Suprapubic skin (tissue), 4 donors: ENCODE measurements at regions not wholly inside any gene's neighbourhood (a gene's known extent, or its start where the extent isn't known, plus 50 kb on each side); places are given as distances from the start of the nearest gene placed in this dataset.
"Not testable (repeated sequence)": the region's sequence is repeated elsewhere in the genome, so short reads cannot be mapped to it uniquely, and the experiment has no call there.

Experiments used
- DNase-seq, 2 donors: peaks; one replicate each; pipeline ENCODE4 v3.0.0-alpha.2; 2019; ENCODE audit warnings: low spot score in 2 of 2
- H3K27ac ChIP-seq: fragments of 200-600 bp; sonication (generic); one replicate; pipeline ENCODE4 v1.5.1; 2019
- H3K27me3 ChIP-seq: fragments of 200-600 bp; sonication (generic); one replicate; pipeline ENCODE4 v1.5.1; 2019
- H3K36me3 ChIP-seq: fragments of 200-600 bp; sonication (generic); one replicate; pipeline ENCODE4 v1.5.1; 2019
- H3K4me1 ChIP-seq: fragments of 200-600 bp; sonication (generic); one replicate; pipeline ENCODE4 v1.5.1; 2019
- H3K4me3 ChIP-seq: fragments of 200-600 bp; sonication (generic); one replicate; pipeline ENCODE4 v1.5.1; 2019; ENCODE audit warnings: mild to moderate bottlenecking
- H3K9me3 ChIP-seq: fragments of 200-600 bp; sonication (generic); one replicate; pipeline ENCODE4 v1.5.1; 2019
- CTCF ChIP-seq, 2 donors: fragments of 200-600 bp in 1 of 2; fragments of 450-650 bp in 1 of 2; sonication (generic) in 1 of 2; IDR thresholded peaks; one replicate each; pipeline ENCODE4 v1.5.1; 2016 to 2019; ENCODE audit warnings: antibody characterized with exemption in 2 of 2, mild to moderate bottlenecking in 1 of 2, moderate library complexity in 1 of 2
- EP300 ChIP-seq: sonication (generic); formaldehyde crosslinking; IDR thresholded peaks from one replicate; pipeline ENCODE4 v1.6.1; 2017; ENCODE audit warnings: antibody characterized with exemption
- POLR2A ChIP-seq, 2 donors: fragments of 450-650 bp; IDR thresholded peaks; one replicate each; pipeline ENCODE4 v1.6.1; 2017; ENCODE audit warnings: antibody characterized with exemption in 2 of 2, mild to moderate bottlenecking in 2 of 2, moderate library complexity in 2 of 2
- POLR2AphosphoS5 ChIP-seq, 3 donors: sonication (generic); formaldehyde crosslinking; IDR thresholded peaks; one replicate each; pipeline ENCODE4 v1.6.1; 2017; ENCODE audit warnings: antibody characterized with exemption in 3 of 3
- WGBS: methylation state at CpG from one replicate; pipeline ENCODE4 v1.1.5; 2018; 5-methylcytosine and 5-hydroxymethylcytosine counted together

GRCh38 chr13:80684217-80684991, 343.5 kb upstream of the SPRY2 start:
- no peak overlapping the region for H3K4me3 ChIP-seq
- 58% methylated on average over 2 of the region's 2 CpGs for WGBS
- no peaks in the 10 kb centered on the region for H3K36me3 ChIP-seq
- H3K4me1 ChIP-seq: no peaks in the 10 kb centered on the region
- peaks cover 4% of the 10 kb centered on the region for H3K9me3 ChIP-seq
- no peak for TF ChIP-seq POLR2A (IDR thresholded peaks at IDR 0.05)
- no peak for TF ChIP-seq EP300
- TF ChIP-seq POLR2AphosphoS5 (IDR thresholded peaks at IDR 0.05): no peak
- no peak for TF ChIP-seq CTCF (IDR thresholded peaks at IDR 0.05)
- no peak for DNase-seq
- H3K27me3 ChIP-seq: no peaks in the 10 kb centered on the region
- no peak overlapping the region for H3K27ac ChIP-seq

DNA sequence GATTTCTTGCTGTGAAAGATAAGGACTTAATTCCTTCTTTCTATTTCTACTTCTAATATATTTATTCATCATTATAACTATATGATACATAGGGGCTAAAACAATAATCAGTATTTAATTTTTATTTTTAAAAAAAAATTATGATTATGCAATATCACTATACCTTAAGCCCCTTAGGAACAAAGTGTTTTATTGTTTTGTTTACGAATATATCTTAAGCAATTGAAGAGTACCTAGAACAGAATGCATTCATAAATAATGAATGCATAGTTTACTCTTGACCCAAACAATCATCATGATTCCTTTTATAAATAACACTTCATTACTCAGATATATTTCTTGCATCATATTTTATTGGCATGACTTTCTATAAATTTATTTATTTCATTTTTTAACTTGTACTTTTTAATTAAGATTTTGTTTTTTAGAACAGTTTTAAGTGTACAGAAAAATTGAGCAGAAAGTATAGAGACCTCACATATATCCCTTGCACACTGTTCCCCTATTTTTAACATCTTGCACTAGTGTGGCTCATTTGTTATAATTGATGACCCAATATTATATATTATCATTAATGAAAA, 339.9 kb upstream of the SPRY2 start:
- no peak for DNase-seq
- no peak for TF ChIP-seq CTCF (IDR thresholded peaks at IDR 0.05)
- TF ChIP-seq EP300: no peak
- no peak for TF ChIP-seq POLR2A (IDR thresholded peaks at IDR 0.05)
- TF ChIP-seq POLR2AphosphoS5 (IDR thresholded peaks at IDR 0.05): no peak
- Histone ChIP-seq H3K9me3 (no peaks in the 10 kb centered on the region), H3K4me1 (no peaks in the 10 kb centered on the region), H3K4me3 (no peak overlapping the region), H3K27ac (no peak overlapping the region), H3K36me3 (no peaks in the 10 kb centered on the region), H3K27me3 (no peaks in the 10 kb centered on the region)
- WGBS: 87% methylated on average over 1 of the region's 1 CpG

DNA sequence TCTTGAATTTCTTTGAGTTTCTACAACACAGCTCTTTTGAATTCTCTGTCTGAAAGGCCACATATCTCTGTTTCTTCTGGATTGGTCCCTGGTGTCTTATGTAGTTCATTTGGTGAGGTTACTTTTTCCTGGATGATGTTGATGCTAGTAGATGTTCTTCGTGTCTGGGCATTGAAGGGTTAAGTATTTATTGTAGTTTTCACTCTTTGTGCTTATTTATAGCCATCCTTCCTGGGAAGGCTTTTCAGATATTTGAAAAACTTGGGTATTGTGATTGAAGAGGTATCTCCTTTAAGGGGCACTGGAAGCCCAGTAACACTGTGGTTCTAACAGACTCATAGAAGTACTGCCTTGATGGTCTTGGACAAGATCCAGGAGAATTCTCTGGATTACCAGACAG, 338.5 kb upstream of the SPRY2 start:
- Histone ChIP-seq H3K27me3 (no peaks in the 10 kb centered on the region), H3K4me3 (no peak overlapping the region), H3K27ac (no peak overlapping the region), H3K36me3 (no peaks in the 10 kb centered on the region), H3K9me3 (no peaks in the 10 kb centered on the region), H3K4me1 (no peaks in the 10 kb centered on the region)
- DNase-seq: no peak
- TF ChIP-seq POLR2A (IDR thresholded peaks at IDR 0.05): no peak
- TF ChIP-seq EP300: no peak
- TF ChIP-seq CTCF (IDR thresholded peaks at IDR 0.05): no peak
- no peak for TF ChIP-seq POLR2AphosphoS5 (IDR thresholded peaks at IDR 0.05)
- WGBS: 93% methylated on average over 1 of the region's 1 CpG

DNA sequence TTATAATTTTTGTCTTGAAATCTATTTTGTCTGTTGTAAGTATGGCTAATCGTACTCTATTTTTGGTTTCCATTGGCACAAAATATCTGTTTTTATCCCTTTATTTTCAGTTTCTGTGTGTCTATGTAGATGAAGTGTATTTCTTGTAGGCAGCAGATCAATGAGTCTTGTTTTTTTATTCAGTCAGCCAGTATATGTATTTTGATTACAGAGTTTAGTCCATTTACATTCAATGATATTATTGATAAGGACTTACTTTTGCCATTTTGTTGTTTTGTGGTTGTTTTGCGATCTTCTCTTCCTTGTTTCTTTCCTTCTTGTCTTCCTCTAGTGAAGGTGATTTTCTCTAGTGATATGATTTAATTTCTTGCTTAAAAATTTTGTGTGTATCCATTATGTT, 336.3 kb upstream of the SPRY2 start:
- H3K4me3 ChIP-seq: no peak overlapping the region
- no peaks in the 10 kb centered on the region for H3K4me1 ChIP-seq
- 91% methylated on average over 2 of the region's 2 CpGs for WGBS
- no peaks in the 10 kb centered on the region for H3K27me3 ChIP-seq
- no peak for DNase-seq
- H3K27ac ChIP-seq: no peak overlapping the region
- no peaks in the 10 kb centered on the region for H3K36me3 ChIP-seq
- TF ChIP-seq CTCF (IDR thresholded peaks at IDR 0.05) (no peak), POLR2A (IDR thresholded peaks at IDR 0.05) (no peak), EP300 (no peak), POLR2AphosphoS5 (IDR thresholded peaks at IDR 0.05) (no peak)
- no peaks in the 10 kb centered on the region for H3K9me3 ChIP-seq

DNA sequence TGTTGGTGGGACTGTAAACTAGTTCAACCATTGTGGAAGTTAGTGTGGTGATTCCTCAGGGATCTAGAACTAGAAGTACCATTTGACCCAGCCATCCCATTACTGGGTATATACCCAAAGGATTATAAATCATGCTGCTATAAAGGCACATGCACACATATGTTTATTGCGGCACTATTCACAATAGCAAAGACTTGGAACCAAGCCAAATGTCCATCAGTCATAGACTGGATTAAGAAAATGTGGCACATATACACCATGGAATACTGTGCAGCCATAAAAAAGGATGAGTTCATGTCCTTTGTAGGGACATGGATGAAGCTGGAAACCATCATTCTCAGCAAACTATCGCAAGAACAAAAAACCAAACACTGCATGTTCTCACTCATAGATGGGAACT, 334.5 kb upstream of the SPRY2 start:
- 65% methylated on average over 2 of the region's 2 CpGs for WGBS
- not testable (repeated sequence) for H3K36me3 ChIP-seq, H3K27me3 ChIP-seq, H3K4me3 ChIP-seq, H3K9me3 ChIP-seq, H3K4me1 ChIP-seq, H3K27ac ChIP-seq, DNase-seq
